Jurkat, Clone E6-1 (cell line): ENCODE measurements at regions not wholly inside any gene's neighbourhood (a gene's known extent, or its start where the extent isn't known, plus 50 kb on each side); places are given as distances from the start of the nearest gene placed in this dataset.
A peak's percentile ranks its signal among the peaks of the same experiment; 100 is the strongest.

Source experiments
- DNase-seq: peaks from one replicate; pipeline ENCODE4 v3.0.0-alpha.2; 2011; ENCODE audit warnings: low read depth, low spot score
- H3K4me3 ChIP-seq: 2 replicates; pipeline ENCODE4 v1.5.1; 2011; ENCODE audit warnings: mild to moderate bottlenecking, low read length, control low read depth, moderate library complexity

DNA sequence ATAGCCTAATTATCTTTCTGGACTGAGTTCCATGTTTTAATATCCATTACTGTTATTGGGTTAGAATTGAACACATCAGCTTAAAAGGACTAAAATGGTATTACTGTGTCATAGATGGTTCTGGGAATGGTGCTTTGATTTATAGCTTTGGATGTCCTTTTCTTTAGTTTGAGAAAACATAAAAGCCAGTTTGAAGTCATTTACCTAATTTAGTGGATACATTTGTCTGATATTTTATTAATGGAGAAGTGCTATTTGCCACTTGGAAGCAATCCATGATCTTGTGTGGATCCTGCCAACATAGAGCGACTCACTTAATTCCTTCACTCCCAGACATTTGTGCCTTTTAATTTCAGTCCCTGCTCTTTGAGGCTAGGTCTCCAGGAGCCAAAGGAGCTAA lies 212.4 kb upstream of the PACRGL start:
- DNase-seq, result no peak

DNA sequence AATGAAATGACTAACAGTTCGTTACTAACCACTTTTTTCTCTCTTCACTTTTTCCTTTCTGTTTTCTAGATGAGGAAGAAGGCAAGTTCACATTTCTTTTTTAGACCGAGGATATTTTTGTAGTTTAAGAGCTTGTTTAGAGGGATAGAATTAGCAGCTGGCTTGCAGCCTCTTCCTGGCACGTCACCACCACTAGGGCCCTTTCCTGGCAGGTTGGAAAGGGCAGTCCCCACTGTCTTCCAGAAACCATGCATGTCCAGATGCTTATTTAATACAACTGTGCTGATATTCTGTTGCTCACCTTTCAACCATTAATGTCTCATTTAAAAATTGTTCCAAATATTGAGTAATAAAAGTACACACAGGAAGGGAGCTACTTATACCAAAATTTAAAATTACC lies 209.5 kb upstream of the PACRGL start:
- DNase-seq, result no peak
- H3K4me3 ChIP-seq, result no peak overlapping the region

More for the DNA sequence above, 212.4 kb upstream of the PACRGL start:
- H3K4me3 ChIP-seq, result no peak overlapping the region

DNA sequence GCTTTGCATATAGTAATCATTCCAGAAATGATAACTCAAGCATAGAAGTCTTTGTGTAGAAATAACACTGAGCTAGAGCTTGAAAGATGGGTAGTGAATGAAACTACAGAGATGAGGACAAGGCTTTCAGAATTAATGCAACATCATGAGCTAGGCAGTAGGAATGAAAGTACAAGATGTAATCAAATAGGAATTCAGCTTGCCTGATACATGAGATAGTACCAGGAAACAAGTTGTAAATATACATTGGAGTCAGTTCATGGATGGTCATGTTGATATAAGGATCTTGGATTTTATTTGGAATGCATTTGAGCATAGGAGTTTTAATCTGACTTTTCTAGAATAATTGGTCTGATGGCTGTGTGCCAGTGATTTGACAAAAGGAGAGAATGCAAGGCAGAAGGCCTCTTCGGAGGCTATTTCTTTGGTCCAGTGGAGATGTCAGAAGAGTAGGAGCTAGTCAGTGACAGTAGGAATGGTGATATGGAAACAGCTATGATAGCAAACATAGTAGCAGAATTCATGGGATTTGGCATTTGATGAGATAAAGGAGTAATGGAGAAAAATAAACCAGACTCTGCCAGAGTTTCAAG lies 206.4 kb upstream of the PACRGL start:
- DNase-seq, result no peak

DNA sequence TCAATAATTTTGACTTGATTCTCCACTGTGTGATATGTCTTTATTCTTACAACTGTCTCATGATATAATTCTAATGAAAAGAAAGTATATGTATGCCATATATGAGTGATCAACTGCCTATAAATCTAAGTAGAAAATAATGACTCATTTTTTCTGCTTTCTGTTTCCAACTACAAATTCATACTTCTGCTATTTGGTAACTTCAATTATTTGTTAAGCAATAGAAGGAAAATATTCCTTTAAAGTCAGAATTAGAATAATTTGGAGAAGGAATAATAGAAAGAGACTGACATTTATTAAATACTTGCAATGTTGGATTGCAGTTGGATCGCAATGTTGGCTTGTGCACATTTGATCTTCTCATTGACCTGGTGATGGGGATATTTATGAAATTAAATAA lies 204.2 kb upstream of the PACRGL start:
- no peak for DNase-seq
- H3K4me3 ChIP-seq, result no peak overlapping the region

More for the DNA sequence above, 206.4 kb upstream of the PACRGL start:
- no peak overlapping the region for H3K4me3 ChIP-seq

DNA sequence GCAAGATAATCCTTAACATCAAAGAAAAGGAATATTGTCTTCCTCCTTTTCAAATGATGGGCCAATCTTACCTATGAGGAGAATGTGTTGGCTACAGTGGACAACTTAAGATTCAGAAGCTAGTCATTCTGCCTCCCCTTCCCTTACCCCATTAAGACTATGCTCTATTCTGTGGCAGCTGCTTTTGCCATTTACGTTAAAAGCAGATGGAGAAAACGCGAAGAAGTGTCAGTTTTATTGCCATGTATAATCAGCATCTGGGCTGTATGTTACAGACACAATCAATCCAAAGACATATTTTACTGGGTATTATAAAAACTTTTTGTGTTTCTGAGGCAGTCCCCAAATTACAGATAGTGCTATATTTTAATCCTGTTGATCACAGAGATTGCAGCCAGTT lies 196.1 kb upstream of the PACRGL start:
- no peak overlapping the region for H3K4me3 ChIP-seq
- no peak for DNase-seq

DNA sequence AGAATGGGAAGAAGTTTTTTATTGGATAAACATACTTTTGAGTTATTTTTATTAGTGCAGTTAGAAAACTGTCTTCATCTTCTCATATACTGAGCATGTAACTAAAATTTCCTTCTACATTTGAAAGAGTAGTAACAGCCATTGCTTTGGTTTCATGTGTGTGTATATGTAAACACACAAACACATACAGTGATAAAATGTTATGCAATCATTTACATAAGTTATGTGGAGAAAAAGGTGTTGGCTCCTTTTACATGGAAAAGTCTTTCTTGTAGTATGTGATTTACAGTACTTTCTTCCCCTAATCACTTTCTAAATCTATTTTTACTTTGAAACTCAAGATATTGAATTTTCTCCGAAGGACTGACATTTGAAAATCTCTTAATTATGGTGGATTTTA lies 194.3 kb upstream of the PACRGL start:
- no peak for DNase-seq
- no peak overlapping the region for H3K4me3 ChIP-seq

DNA sequence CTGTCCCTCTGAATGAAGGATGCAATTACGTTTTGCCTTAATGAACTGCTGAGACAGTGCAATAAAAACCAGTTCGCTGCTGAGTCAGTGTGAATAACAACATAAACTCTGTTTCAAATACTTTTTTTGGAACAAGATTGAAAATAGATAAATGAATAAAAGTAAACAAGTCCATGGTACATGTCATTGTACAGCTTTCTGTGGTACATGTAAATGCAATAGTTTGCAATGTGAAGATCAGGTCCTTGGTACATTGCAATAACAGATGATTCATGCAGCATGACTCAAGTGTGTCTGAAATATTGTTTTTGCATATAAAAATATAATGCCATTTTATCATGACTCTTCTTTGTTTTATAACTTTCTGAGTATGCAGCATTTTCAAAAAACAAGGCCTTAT lies 193.4 kb upstream of the PACRGL start:
- H3K4me3 ChIP-seq, result no peak overlapping the region
- no peak for DNase-seq

DNA sequence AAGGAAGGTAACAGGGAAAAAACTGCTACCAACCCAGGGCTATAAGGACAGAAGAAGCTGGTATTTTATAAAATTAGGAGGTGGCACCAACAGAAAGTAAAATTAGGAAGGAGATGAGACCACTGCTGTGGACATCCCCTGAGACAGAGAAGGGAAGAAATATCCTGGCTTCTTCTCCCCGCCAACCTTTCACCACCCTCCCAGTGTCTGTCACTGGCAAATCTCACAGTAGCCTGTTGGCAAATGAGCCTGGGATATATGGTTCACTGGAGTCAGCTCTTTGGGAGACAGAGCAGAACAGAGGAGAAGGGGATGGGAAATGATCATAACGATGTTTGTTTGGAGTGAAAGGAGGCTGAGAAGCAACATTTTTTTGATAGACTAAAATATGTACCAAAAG lies 190.9 kb upstream of the PACRGL start:
- no peak for DNase-seq
- H3K4me3 ChIP-seq, result no peak overlapping the region

DNA sequence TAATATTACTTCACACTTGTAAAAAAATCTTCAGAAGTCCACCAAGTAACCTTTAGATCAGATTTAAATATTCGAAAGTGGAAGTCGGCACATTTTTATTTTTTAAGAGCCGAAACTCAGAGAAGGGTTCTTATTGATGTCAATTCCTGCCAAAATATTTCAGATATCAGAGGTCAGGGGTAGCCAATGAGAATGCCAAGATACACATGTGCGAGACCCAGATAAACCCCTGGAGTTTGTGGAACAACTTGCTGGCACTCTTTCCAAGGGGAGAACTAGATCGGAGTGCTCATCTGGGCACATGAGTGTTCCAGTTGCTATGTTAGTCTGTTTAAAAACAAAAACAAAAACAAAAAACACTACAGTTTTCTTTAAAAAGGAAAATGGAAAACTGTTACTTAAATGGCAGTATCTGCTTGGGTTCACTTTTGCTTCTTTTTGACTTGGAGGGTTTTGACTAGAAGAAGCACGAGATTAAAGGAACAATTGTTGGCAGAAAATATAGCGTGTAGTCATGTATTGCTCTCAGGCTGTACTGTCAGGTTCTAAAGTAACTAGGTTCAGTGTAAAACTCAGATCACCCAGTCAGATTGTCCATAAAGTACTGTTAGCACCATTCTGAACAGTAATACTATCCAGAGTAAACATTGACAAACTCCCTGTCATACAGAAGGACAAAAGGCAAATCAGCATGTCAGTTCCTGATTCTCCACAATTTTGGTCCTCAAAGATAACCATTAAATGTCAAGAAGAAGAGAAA lies 188.0 kb upstream of the PACRGL start:
- no peak overlapping the region for H3K4me3 ChIP-seq
- no peak for DNase-seq

DNA sequence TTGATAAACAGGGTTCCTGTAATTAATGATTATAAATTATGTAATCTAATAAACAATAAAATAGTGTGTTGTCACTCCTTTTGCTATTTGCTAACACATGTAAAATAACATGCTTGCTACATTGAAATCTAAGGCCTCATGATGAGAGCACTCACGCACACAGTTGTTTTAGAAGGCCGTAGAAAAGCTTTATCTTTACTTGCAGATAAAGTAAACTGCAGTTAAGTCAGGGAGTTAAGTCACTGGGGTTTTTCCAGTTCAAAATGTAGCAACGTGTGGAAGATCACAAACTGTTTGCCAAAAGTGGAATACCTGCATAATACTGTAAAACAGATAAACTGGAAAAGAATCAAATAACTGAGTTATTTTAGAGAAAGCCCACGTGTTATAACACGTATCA lies 187.3 kb upstream of the PACRGL start:
- no peak overlapping the region for H3K4me3 ChIP-seq
- no peak for DNase-seq

DNA sequence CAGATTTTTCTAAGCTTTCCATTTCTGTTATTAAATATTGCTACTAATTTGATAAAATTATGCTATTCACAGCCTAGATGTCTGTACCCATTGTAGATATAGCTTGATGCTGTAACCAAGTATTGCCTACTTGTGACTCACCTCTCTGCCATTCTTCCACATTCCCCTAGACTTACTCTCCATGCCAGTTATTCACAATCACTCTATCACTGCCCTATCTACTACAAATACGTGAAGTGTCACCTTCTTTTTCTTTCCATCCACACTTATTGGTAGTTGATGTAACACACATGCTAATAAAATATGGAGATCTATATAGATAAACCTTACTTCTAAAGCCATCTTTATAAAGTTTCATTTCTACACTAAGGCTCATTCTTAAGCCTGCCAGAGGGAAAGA lies 179.4 kb upstream of the PACRGL start:
- H3K4me3 ChIP-seq, result no peak overlapping the region
- DNase-seq, result no peak

DNA sequence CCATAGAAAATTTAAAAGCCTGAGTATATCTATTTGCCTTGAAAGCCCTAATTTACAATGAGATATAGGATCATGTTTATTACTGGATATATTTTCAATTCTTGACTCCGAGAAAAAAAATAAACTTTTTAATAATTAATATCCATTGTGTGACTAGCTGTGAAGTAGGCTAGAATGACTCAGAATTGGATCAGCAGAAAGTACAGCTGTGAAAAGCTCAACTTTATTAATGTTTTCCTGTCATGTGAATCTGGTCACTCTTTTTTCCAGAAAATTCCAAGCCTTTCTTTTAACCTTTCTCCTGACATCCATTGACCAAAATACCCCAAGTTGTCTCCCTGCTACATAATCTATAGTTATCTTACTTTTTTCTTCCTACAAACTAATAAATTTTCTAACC lies 171.8 kb upstream of the PACRGL start:
- no peak overlapping the region for H3K4me3 ChIP-seq
- no peak for DNase-seq

DNA sequence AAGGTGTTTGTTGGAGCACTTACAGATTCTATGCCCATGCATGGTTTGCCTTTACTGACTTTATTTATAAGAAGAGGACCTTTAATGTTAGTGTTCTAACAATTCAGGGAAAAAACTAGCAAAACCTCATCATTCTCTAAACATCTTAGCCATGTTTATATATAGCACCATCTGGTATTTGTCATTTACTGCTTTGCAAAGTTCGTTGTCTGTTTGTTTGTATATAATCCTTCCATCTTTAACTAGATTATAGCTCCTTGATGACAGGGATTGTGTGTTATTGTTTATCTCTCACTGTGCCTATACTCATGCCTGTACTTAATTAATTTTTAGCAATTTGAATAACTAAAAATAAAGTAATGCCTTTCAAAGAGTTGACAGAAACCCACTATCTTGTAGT lies 170.6 kb upstream of the PACRGL start:
- DNase-seq, result no peak
- H3K4me3 ChIP-seq, result no peak overlapping the region

DNA sequence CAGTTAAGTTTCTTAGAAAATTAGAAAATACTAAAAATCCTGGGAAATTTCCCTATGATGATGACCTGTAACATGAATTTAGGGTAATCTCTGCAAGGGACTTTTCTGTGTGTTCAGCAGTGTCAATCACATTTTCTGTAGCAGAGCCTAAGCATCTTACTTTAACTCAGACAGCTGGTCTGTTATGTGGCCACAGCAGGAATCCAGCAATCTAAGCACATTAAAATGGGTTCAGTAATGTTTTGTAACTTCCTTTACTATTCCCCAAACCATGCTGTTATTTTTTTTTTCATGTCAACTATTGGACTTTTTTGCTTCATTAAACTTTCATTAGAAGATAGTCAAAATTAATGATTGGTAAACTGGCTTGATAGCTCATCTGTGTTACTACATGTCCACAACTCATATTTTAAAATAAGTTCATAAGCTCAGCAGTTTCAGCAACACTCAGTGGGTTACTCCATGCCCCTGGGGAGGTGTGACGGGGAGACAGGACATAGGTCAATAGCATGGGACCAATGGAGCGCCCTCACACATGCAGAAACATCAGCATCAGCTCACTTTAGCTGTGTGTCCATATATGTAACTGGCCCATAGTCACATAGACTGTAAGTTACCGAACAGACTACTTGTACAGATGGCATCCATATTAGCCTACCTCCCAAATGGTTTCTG lies 168.0 kb upstream of the PACRGL start:
- no peak overlapping the region for H3K4me3 ChIP-seq
- DNase-seq, result no peak

DNA sequence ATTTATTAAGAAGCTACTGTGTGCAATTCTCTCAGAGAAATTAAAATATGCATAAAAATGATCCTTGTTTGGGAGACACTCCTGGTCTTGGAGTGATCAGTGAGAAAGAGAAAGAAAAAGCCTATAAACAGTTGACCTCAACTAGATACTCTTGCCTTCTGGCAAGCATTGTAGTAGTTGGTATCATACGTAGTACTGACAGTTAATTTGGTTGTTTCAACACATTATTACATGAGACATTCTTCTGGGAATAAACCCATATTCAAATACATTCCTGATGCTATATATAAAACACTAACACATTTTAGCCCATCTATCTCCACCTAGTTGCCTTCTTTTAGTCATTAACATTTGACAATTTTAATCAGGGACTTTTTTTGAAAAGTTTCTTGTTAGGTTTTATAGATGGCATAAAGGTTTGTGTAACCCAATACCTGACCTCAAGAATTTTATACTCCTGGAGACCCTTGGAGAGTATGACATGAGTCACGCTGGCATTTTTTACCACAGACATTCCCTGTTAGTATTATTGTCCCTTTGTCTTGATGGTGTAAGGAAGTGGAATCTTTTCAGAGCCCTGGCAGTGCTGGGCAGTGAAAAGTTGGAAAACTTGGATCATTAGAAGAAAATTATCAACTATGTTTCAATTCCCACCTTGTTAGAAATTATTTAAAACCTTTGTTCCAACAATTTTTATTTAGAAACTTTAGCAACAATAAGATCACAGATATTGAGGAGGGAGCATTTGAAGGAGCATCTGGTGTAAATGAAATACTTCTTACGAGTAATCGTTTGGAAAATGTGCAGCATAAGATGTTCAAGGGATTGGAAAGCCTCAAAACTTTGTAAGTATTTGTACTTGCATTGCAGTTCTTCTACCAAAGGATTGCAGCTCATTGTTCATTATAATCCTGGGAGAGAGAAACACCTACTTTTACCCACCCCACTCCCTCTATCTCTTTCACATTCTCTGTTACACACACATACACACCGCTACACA lies 167.1 kb upstream of the PACRGL start:
- no peak overlapping the region for H3K4me3 ChIP-seq
- DNase-seq, result no peak

DNA sequence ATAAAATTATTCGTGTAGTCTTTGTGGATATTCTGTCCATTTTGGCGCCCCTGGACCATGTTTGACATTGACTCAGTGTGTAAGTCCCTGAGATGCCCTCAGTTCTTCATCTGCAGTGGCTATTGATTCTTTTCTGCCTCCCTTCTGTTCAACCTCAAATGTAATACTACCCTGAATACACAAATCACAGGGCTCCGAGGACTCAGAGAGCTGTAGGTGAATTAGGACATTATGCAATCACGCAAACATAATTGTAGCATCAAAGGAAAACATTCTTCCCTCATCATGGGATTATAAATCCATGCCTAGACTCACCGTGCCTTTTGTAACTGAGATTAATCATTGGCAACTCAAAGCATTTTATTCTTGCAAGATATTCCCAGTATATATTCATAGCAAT lies 161.4 kb upstream of the PACRGL start:
- H3K4me3 ChIP-seq, result no peak overlapping the region
- DNase-seq, result no peak

DNA sequence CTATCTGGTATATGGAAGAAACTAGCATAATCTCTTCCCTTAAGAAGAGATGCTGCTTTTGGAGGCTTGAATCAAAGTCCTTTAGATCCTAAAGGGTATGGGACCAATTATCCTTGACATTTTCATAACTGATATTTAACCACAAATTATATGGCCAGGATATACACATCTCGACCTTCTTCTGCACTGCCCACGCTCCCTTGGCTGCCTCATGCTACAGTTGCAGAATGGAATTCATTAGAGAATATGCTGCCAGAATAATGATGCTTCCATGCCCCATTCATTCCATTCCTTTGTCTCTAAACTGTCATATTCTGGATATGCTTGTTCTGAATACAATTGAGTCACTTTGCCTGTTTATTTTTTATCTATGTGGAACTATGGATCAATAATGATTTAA lies 157.1 kb upstream of the PACRGL start:
- H3K4me3 ChIP-seq, result no peak overlapping the region
- DNase-seq, result no peak

DNA sequence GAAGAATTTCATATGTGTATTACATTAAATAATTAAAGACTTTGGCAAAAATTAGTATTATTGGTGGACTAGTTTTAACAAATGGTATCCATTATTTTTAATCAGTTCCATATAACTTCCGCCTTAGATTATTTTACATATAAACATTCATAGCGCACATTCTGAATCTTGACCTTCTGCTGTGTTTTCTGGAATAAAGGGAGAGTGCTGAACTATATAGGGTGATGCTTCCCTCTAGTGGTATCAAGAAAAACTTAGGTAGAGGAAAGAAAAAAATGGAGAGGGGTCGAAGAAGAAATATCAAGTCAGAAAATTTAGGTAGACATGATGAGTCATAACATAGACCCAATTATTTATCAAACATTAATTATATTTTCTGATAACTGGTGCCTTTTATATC lies 155.6 kb upstream of the PACRGL start:
- DNase-seq, result peak; percentile 10
- no peak overlapping the region for H3K4me3 ChIP-seq

DNA sequence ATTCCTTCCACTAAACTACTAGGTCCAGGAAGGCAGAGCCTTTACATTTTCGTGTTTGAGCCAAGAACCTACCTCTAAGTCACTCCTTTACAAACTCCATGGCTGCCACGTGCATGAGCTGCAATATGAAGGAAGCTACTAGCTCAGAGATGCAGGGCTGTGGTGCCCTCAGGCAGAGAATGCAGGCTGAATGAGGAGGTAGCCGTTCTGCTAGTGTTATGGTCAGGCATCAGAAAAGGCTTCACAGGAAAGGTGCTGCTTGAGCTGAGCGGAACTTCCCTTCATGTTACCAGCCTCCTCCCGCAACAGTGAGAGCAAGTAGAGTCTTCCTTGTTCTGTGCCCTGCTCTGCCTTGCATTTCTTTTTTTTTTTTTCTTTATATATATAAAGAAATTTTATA lies 148.3 kb upstream of the PACRGL start:
- no peak overlapping the region for H3K4me3 ChIP-seq
- no peak for DNase-seq

DNA sequence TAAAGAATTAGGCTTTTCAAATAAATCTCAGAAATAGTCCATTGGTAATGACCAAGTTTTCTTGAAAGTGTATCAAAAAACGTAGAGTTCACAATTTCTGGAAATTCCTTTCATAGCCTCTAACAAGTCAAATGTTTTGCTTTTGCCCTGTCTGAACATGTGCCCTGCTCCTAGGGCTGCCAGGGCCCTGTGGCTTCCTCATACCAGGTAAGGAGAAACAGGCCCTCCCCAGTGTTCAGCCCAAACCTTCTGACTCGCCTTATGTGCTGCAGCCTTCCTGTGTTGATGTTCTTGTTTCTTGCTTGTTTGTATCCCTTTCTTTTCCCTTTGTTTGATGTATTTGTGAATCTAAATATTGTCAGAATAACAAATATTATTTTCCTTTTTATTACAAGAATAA lies 146.1 kb upstream of the PACRGL start:
- DNase-seq, result no peak
- H3K4me3 ChIP-seq, result no peak overlapping the region
